SJCRH30 (cell line): ENCODE measurements at regions not wholly inside any gene's neighbourhood (a gene's known extent, or its start where the extent isn't known, plus 50 kb on each side); places are given as distances from the start of the nearest gene placed in this dataset.
"Not testable (repeated sequence)": the region's sequence is repeated elsewhere in the genome, so short reads cannot be mapped to it uniquely, and the experiment has no call there.

Experiments
- DNase-seq, 2 experiments: peaks; one replicate each; pipeline ENCODE4 v3.0.0-alpha.2; 2015 to 2020
- H3K27ac ChIP-seq: fragments of 250-450 bp; sonication (Bioruptor Pico); 2 replicates; pipeline ENCODE4 v1.5.1; 2020; ENCODE audit warnings: mild to moderate bottlenecking, moderate library complexity
- H3K27me3 ChIP-seq: fragments of 250-450 bp; sonication (Bioruptor Pico); 2 replicates; pipeline ENCODE4 v1.5.1; 2020; ENCODE audit warnings: mild to moderate bottlenecking, moderate library complexity
- H3K36me3 ChIP-seq: fragments of 250-450 bp; sonication (Bioruptor Pico); 2 replicates; pipeline ENCODE4 v1.5.1; 2020; ENCODE audit warnings: mild to moderate bottlenecking, moderate library complexity
- H3K4me1 ChIP-seq: fragments of 250-450 bp; sonication (Bioruptor Pico); 2 replicates; pipeline ENCODE4 v1.5.1; 2020; ENCODE audit warnings: mild to moderate bottlenecking, moderate library complexity
- H3K4me3 ChIP-seq: fragments of 250-450 bp; sonication (Bioruptor Pico); 2 replicates; pipeline ENCODE4 v1.5.1; 2020; ENCODE audit warnings: mild to moderate bottlenecking, moderate library complexity
- H3K9me3 ChIP-seq: fragments of 250-450 bp; sonication (Bioruptor Pico); replicated peaks from 2 replicates; pipeline ENCODE4 v1.5.1; 2020; ENCODE audit warnings: mild to moderate bottlenecking, moderate library complexity

DNA sequence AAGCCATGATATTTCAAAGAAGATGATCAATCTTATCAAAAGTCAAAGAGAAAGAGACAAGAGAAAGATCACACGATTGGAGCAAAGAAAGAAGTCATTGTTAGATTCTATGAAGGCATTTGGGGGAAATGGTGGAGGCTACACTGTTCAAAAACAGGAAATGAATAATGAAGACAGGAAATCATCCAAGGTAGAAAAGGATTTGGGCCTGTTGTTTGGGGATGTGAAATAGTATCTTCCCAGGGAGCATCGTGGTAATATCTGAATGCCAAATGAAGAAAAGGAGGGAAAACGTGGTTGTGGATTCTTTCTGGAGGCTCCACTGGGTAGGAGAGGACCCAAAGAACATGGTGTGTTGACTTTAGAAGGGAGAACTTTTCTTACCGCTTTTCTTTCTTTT is 482.4 kb downstream of the NLGN4X start:
- Histone ChIP-seq H3K27me3 (no peaks in the 10 kb centered on the region), H3K4me3 (no peak overlapping the region), H3K9me3 (no peaks in the 10 kb centered on the region), H3K27ac (no peak overlapping the region), H3K36me3 (no peaks in the 10 kb centered on the region), H3K4me1 (no peaks in the 10 kb centered on the region)
- no peak for DNase-seq

- no peaks in the 10 kb centered on the region for H3K9me3 ChIP-seq
- no peak overlapping the region for H3K27ac ChIP-seq
- H3K4me3 ChIP-seq: no peak overlapping the region
- H3K36me3 ChIP-seq: no peaks in the 10 kb centered on the region
- no peak for DNase-seq
- no peaks in the 10 kb centered on the region for H3K27me3 ChIP-seq
- H3K4me1 ChIP-seq: no peaks in the 10 kb centered on the region
Observed at GRCh38 chrX:5733501-5733900, 495.2 kb downstream of the NLGN4X start.

GRCh38 chrX:5730556-5730955 is 498.1 kb downstream of the NLGN4X start:
- Histone ChIP-seq H3K4me1 (no peaks in the 10 kb centered on the region), H3K36me3 (no peaks in the 10 kb centered on the region), H3K27ac (no peak overlapping the region), H3K9me3 (no peaks in the 10 kb centered on the region), H3K27me3 (no peaks in the 10 kb centered on the region), H3K4me3 (no peak overlapping the region)
- DNase-seq: no peak

DNA sequence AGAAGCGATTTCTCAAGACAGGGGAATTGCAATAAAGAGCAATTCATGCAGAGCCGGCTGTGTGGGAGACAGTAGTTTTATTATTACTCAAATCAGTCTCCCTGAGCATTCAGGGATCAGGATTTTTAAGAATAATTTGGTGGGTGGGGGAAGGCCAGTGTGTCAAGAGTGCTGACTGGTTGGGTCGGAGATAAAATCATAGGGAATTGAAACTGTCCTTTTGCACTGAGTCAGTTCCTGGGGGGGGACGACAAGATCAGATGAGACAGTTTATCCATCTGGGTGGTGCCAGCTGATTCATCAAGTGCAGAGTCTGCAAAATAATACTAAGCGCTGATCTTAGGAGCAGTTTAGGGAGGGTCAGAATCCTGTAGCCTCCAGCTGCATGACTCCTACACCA is 502.4 kb downstream of the NLGN4X start:
- H3K27ac ChIP-seq: no peak overlapping the region
- no peaks in the 10 kb centered on the region for H3K27me3 ChIP-seq
- no peaks in the 10 kb centered on the region for H3K36me3 ChIP-seq
- no peaks in the 10 kb centered on the region for H3K9me3 ChIP-seq
- H3K4me3 ChIP-seq: no peak overlapping the region
- H3K4me1 ChIP-seq: no peaks in the 10 kb centered on the region
- DNase-seq: no peak

- Histone ChIP-seq H3K27ac (no peak overlapping the region), H3K9me3 (no peaks in the 10 kb centered on the region), H3K4me1 (no peaks in the 10 kb centered on the region), H3K27me3 (no peaks in the 10 kb centered on the region), H3K4me3 (no peak overlapping the region), H3K36me3 (no peaks in the 10 kb centered on the region)
- no peak for DNase-seq
Observed at GRCh38 chrX:5724123-5724522, 504.5 kb downstream of the NLGN4X start.

GRCh38 chrX:5718651-5719050 is 510.0 kb downstream of the NLGN4X start:
- Histone ChIP-seq H3K4me3 (no peak overlapping the region), H3K27ac (no peak overlapping the region), H3K9me3 (no peaks in the 10 kb centered on the region), H3K4me1 (no peaks in the 10 kb centered on the region), H3K27me3 (no peaks in the 10 kb centered on the region), H3K36me3 (no peaks in the 10 kb centered on the region)
- DNase-seq: no peak

- Histone ChIP-seq H3K9me3 (no peaks in the 10 kb centered on the region), H3K4me1 (no peaks in the 10 kb centered on the region), H3K4me3 (no peak overlapping the region), H3K27me3 (no peaks in the 10 kb centered on the region), H3K27ac (no peak overlapping the region), H3K36me3 (no peaks in the 10 kb centered on the region)
- DNase-seq: no peak
Observed at GRCh38 chrX:5716666-5717065, 512.0 kb downstream of the NLGN4X start.

GRCh38 chrX:5708251-5708650 is 520.4 kb downstream of the NLGN4X start:
- no peak overlapping the region for H3K4me3 ChIP-seq
- H3K27ac ChIP-seq: no peak overlapping the region
- no peak for DNase-seq
- no peaks in the 10 kb centered on the region for H3K27me3 ChIP-seq
- H3K9me3 ChIP-seq: no peaks in the 10 kb centered on the region
- H3K4me1 ChIP-seq: no peaks in the 10 kb centered on the region
- no peaks in the 10 kb centered on the region for H3K36me3 ChIP-seq

- DNase-seq: no peak
- Histone ChIP-seq H3K27me3 (no peaks in the 10 kb centered on the region), H3K4me3 (no peak overlapping the region), H3K27ac (no peak overlapping the region), H3K36me3 (no peaks in the 10 kb centered on the region), H3K9me3 (no peaks in the 10 kb centered on the region), H3K4me1 (no peaks in the 10 kb centered on the region)
Observed at GRCh38 chrX:5702890-5703289, 525.8 kb downstream of the NLGN4X start.

GRCh38 chrX:5695971-5696370 is 532.7 kb downstream of the NLGN4X start:
- no peak overlapping the region for H3K27ac ChIP-seq
- no peak for DNase-seq
- H3K27me3 ChIP-seq: no peaks in the 10 kb centered on the region
- H3K4me1 ChIP-seq: no peaks in the 10 kb centered on the region
- H3K36me3 ChIP-seq: no peaks in the 10 kb centered on the region
- no peak overlapping the region for H3K4me3 ChIP-seq
- H3K9me3 ChIP-seq: no peaks in the 10 kb centered on the region

GRCh38 chrX:5683996-5684395 is 544.7 kb downstream of the NLGN4X start:
- Histone ChIP-seq H3K36me3 (no peaks in the 10 kb centered on the region), H3K9me3 (no peaks in the 10 kb centered on the region), H3K4me3 (no peak overlapping the region), H3K27me3 (no peaks in the 10 kb centered on the region), H3K4me1 (no peaks in the 10 kb centered on the region), H3K27ac (no peak overlapping the region)
- DNase-seq: no peak

DNA sequence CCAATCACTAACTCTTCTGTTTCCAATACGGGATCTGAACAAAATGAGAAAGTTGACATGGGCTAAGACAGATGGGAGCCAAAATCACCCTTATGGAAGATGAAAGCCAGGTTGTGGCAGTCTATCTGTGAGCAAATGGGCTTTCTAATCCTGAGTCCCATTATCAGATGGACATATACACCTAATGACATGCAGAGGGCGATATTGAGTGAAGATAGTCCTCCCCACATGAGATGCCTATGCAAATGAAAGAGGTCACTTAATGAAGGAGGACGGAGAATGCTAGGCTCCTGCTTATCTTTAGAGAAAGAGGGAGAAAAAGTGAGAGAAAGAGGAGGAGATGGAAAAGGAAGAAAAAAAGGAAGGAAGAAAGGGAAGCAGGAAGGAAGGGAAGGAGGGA is 547.5 kb downstream of the NLGN4X start:
- H3K36me3 ChIP-seq: no peaks in the 10 kb centered on the region
- peak; percentile 3 to 69 for DNase-seq
- H3K4me1 ChIP-seq: no peaks in the 10 kb centered on the region
- H3K9me3 ChIP-seq: no peaks in the 10 kb centered on the region
- H3K27ac ChIP-seq: no peak overlapping the region
- no peak overlapping the region for H3K4me3 ChIP-seq
- no peaks in the 10 kb centered on the region for H3K27me3 ChIP-seq

DNA sequence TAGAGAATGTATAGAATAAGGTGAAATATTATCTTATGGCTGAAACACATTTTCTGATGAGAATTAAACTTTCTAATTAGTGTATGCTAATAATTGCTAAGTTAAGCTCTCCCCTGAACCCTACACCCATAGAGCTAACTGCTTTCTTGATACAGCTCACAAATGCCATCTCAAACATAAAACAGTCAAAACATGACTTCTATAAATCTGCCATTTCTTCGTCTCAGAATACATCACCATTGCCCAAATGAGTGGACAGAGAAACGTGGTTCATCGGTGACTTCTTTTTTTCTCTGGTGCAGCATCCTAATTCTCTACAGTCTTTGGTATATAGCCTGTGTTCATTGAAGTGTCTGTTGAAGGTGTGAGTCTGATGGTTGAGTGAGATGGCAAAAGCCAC is 554.6 kb downstream of the NLGN4X start:
- H3K9me3 ChIP-seq: no peaks in the 10 kb centered on the region
- no peak overlapping the region for H3K27ac ChIP-seq
- DNase-seq: no peak
- H3K4me1 ChIP-seq: no peaks in the 10 kb centered on the region
- no peak overlapping the region for H3K4me3 ChIP-seq
- H3K27me3 ChIP-seq: no peaks in the 10 kb centered on the region
- H3K36me3 ChIP-seq: no peaks in the 10 kb centered on the region

GRCh38 chrX:5672099-5672498 is 556.6 kb downstream of the NLGN4X start:
- Histone ChIP-seq H3K4me1 (no peaks in the 10 kb centered on the region), H3K4me3 (no peak overlapping the region), H3K36me3 (no peaks in the 10 kb centered on the region), H3K27me3 (no peaks in the 10 kb centered on the region), H3K27ac (no peak overlapping the region), H3K9me3 (no peaks in the 10 kb centered on the region)
- DNase-seq: no peak

- H3K4me1 ChIP-seq, DNase-seq, H3K36me3 ChIP-seq, H3K9me3 ChIP-seq, H3K4me3 ChIP-seq, H3K27ac ChIP-seq, H3K27me3 ChIP-seq: not testable (repeated sequence)
Observed at GRCh38 chrX:5666689-5667088, 562.0 kb downstream of the NLGN4X start.

- Histone ChIP-seq H3K27me3 (no peaks in the 10 kb centered on the region), H3K4me1 (no peaks in the 10 kb centered on the region), H3K36me3 (no peaks in the 10 kb centered on the region), H3K9me3 (no peaks in the 10 kb centered on the region), H3K4me3 (no peak overlapping the region), H3K27ac (no peak overlapping the region)
- no peak for DNase-seq
Observed at GRCh38 chrX:5656544-5656943, 572.1 kb downstream of the NLGN4X start.

GRCh38 chrX:5650904-5651303 is 577.8 kb downstream of the NLGN4X start:
- DNase-seq: no peak
- no peak overlapping the region for H3K27ac ChIP-seq
- H3K4me3 ChIP-seq: no peak overlapping the region
- no peaks in the 10 kb centered on the region for H3K4me1 ChIP-seq
- H3K27me3 ChIP-seq: no peaks in the 10 kb centered on the region
- no peaks in the 10 kb centered on the region for H3K36me3 ChIP-seq
- no peaks in the 10 kb centered on the region for H3K9me3 ChIP-seq
